ENCODE measurements at regions not wholly inside any gene's neighbourhood (a gene's known extent, or its start where the extent isn't known, plus 50 kb on each side); places are given as distances from the start of the nearest gene placed in this dataset.

- no peaks in the 10 kb centered on the region for H3K36me3 ChIP-seq
- H3K27me3 ChIP-seq, result no peaks in the 10 kb centered on the region
- H3K9me3 ChIP-seq, result peaks cover 5% of the 10 kb centered on the region
- no peaks in the 10 kb centered on the region; the same call in none of the 2 replicates for H3K4me1 ChIP-seq
- no peak for TF ChIP-seq CTCF (IDR thresholded peaks at IDR 0.05; ENCODE audit: low read depth, low read length)
- DNase-seq, result no peak
- no peak overlapping the region for H3K4me3 ChIP-seq (ENCODE audit: low read depth, low read length)
These were observed 84.3 kb upstream of the PGRMC2 start for GRCh38 chr4:128371876-128372275.

- Histone ChIP-seq H3K27me3 (no peaks in the 10 kb centered on the region), H3K4me1 (no peaks in the 10 kb centered on the region; the same call in none of the 2 replicates), H3K9me3 (peaks cover 5% of the 10 kb centered on the region; the same call in 1 of the 2 replicates), H3K4me3 (ENCODE audit: low read depth, low read length) (no peak overlapping the region), H3K36me3 (no peaks in the 10 kb centered on the region)
- no peak for TF ChIP-seq CTCF (IDR thresholded peaks at IDR 0.05; ENCODE audit: low read depth, low read length)
- no peak for DNase-seq
These were observed 83.6 kb upstream of the PGRMC2 start for GRCh38 chr4:128371001-128371777.

- Histone ChIP-seq H3K4me3 (ENCODE audit: low read depth, low read length) (no peak overlapping the region), H3K9me3 (peaks cover 3% of the 10 kb centered on the region; the same call in 1 of the 2 replicates), H3K4me1 (no peaks in the 10 kb centered on the region; the same call in none of the 2 replicates), H3K27me3 (no peaks in the 10 kb centered on the region), H3K36me3 (no peaks in the 10 kb centered on the region)
- TF ChIP-seq CTCF (IDR thresholded peaks at IDR 0.05; ENCODE audit: low read depth, low read length), result no peak
- no peak for DNase-seq
These were observed 78.6 kb upstream of the PGRMC2 start for GRCh38 chr4:128366212-128366611.

- DNase-seq, result no peak
- Histone ChIP-seq H3K27me3 (no peaks in the 10 kb centered on the region), H3K4me3 (ENCODE audit: low read depth, low read length) (no peak overlapping the region), H3K36me3 (no peaks in the 10 kb centered on the region), H3K9me3 (no peaks in the 10 kb centered on the region), H3K4me1 (no peaks in the 10 kb centered on the region; the same call in 1 of the 2 replicates)
- TF ChIP-seq CTCF (IDR thresholded peaks at IDR 0.05; ENCODE audit: low read depth, low read length), result no peak
These were observed 77.0 kb upstream of the PGRMC2 start for GRCh38 chr4:128364565-128364964.

GRCh38 chr4:128363966-128364365 lies 76.4 kb upstream of the PGRMC2 start:
- Histone ChIP-seq H3K9me3 (no peaks in the 10 kb centered on the region), H3K36me3 (no peaks in the 10 kb centered on the region), H3K4me3 (ENCODE audit: low read depth, low read length) (no peak overlapping the region), H3K4me1 (peaks cover under 1% of the 10 kb centered on the region), H3K27me3 (no peaks in the 10 kb centered on the region)
- no peak for TF ChIP-seq CTCF (IDR thresholded peaks at IDR 0.05; ENCODE audit: low read depth, low read length)
- DNase-seq, result no peak

GRCh38 chr4:128362760-128363159 lies 75.1 kb upstream of the PGRMC2 start:
- no peak for DNase-seq
- no peaks in the 10 kb centered on the region for H3K36me3 ChIP-seq
- no peak for TF ChIP-seq CTCF (IDR thresholded peaks at IDR 0.05; ENCODE audit: low read depth, low read length)
- no peak overlapping the region for H3K4me3 ChIP-seq (ENCODE audit: low read depth, low read length)
- peaks cover 11% of the 10 kb centered on the region for H3K4me1 ChIP-seq
- no peaks in the 10 kb centered on the region for H3K27me3 ChIP-seq
- no peaks in the 10 kb centered on the region for H3K9me3 ChIP-seq

All from BE2C (cell line).